H9 (cell line): ENCODE measurements at regions not wholly inside any gene's neighbourhood (a gene's known extent, or its start where the extent isn't known, plus 50 kb on each side); places are given as distances from the start of the nearest gene placed in this dataset.

Experiments
- DNase-seq: peaks from one replicate; pipeline ENCODE4 v3.0.0-alpha.2; 2017
- H2AFZ ChIP-seq: one replicate; pipeline ENCODE4 v1.6.1; 2013; ENCODE audit warnings: mild to moderate bottlenecking, low read length, control low read depth, moderate library complexity
- H2AK5ac ChIP-seq: 2 replicates; pipeline ENCODE4 v1.6.1; 2013; ENCODE audit warnings: low read length, control low read depth, mixed read lengths; ENCODE audit not compliant: insufficient read length
- H2BK120ac ChIP-seq: one replicate; pipeline ENCODE4 v1.6.1; 2013; ENCODE audit warnings: low read depth, mild to moderate bottlenecking, low read length, control low read depth, inconsistent platforms; ENCODE audit not compliant: poor library complexity, severe bottlenecking
- H2BK12ac ChIP-seq: 2 replicates; pipeline ENCODE4 v1.6.1; 2013; ENCODE audit warnings: low read length, control low read depth, mixed read lengths, low read depth; ENCODE audit not compliant: insufficient read length
- H2BK15ac ChIP-seq: 2 replicates; pipeline ENCODE4 v1.6.1; 2013; ENCODE audit warnings: low read depth, low read length, control low read depth
- H2BK20ac ChIP-seq: one replicate; pipeline ENCODE4 v1.6.1; 2013; ENCODE audit warnings: low read depth, mild to moderate bottlenecking, low read length, control low read depth, inconsistent platforms; ENCODE audit not compliant: poor library complexity, severe bottlenecking
- H2BK5ac ChIP-seq: 2 replicates; pipeline ENCODE4 v1.6.1; 2013; ENCODE audit warnings: low read length, control low read depth, mixed read lengths; ENCODE audit not compliant: insufficient read length
- H3K14ac ChIP-seq: 2 replicates; pipeline ENCODE4 v1.6.1; 2013; ENCODE audit warnings: low read length, control low read depth; ENCODE audit not compliant: insufficient read depth
- H3K18ac ChIP-seq: 2 replicates; pipeline ENCODE4 v1.6.1; 2013; ENCODE audit warnings: low read depth, mild to moderate bottlenecking, mixed read lengths, low read length, control low read depth; ENCODE audit not compliant: insufficient read length
- H3K23ac ChIP-seq: 2 replicates; pipeline ENCODE4 v1.6.1; 2013; ENCODE audit warnings: low read length, control low read depth, mixed read lengths, low read depth; ENCODE audit not compliant: insufficient read length
- H3K23me2 ChIP-seq: 2 replicates; pipeline ENCODE4 v1.6.1; 2013; ENCODE audit warnings: low read depth, mild to moderate bottlenecking, mixed read lengths, low read length, control low read depth; ENCODE audit not compliant: insufficient read length, poor library complexity, severe bottlenecking
- H3K27ac ChIP-seq: 2 replicates; pipeline ENCODE4 v1.5.1; 2013; ENCODE audit warnings: low read length, control low read depth, mixed read lengths, low read depth; ENCODE audit not compliant: insufficient read length
- H3K27me3 ChIP-seq: 2 replicates; pipeline ENCODE4 v1.6.1; 2013; ENCODE audit warnings: low read length, control low read depth, inconsistent platforms; ENCODE audit not compliant: insufficient read depth
- H3K4ac ChIP-seq: 2 replicates; pipeline ENCODE4 v1.6.1; 2013; ENCODE audit warnings: low read depth, mild to moderate bottlenecking, control low read depth, inconsistent platforms, low read length, moderate library complexity
- H3K4me1 ChIP-seq: 2 replicates; pipeline ENCODE4 v1.6.1; 2013; ENCODE audit warnings: low read length, control low read depth, inconsistent platforms; ENCODE audit not compliant: insufficient read depth
- H3K4me2 ChIP-seq: 2 replicates; pipeline ENCODE4 v1.6.1; 2013; ENCODE audit warnings: low read length, control low read depth, mixed read lengths; ENCODE audit not compliant: insufficient read length, insufficient read depth
- H3K56ac ChIP-seq: 2 replicates; pipeline ENCODE4 v1.6.1; 2013; ENCODE audit warnings: low read depth, mild to moderate bottlenecking, mixed read lengths, low read length, control low read depth; ENCODE audit not compliant: insufficient read length
- H3K79me1 ChIP-seq: 2 replicates; pipeline ENCODE4 v1.6.1; 2013; ENCODE audit warnings: low read depth, mild to moderate bottlenecking, moderate library complexity, low read length, control low read depth, inconsistent platforms; ENCODE audit not compliant: insufficient read depth, poor library complexity, severe bottlenecking
- H3K79me2 ChIP-seq: 2 replicates; pipeline ENCODE4 v1.6.1; 2013; ENCODE audit warnings: low read length, control low read depth, inconsistent platforms; ENCODE audit not compliant: insufficient read depth
- H3K9ac ChIP-seq: 2 replicates; pipeline ENCODE4 v1.6.1; 2013; ENCODE audit warnings: low read length, control low read depth, mixed read lengths; ENCODE audit not compliant: insufficient read length; ENCODE audit errors: extremely low read depth
- H3K9me3 ChIP-seq: one replicate; pipeline ENCODE4 v1.6.1; 2013; ENCODE audit warnings: low read depth, low read length, inconsistent platforms; ENCODE audit not compliant: control insufficient read depth
- H3T11ph ChIP-seq: one replicate; pipeline ENCODE4 v1.6.1; 2013; ENCODE audit warnings: mild to moderate bottlenecking, low read length, control low read depth, inconsistent platforms
- H4K20me1 ChIP-seq: one replicate; pipeline ENCODE4 v1.6.1; 2013; ENCODE audit not compliant: control insufficient read depth, insufficient read length, insufficient read depth
- H4K5ac ChIP-seq: 2 replicates; pipeline ENCODE4 v1.6.1; 2013; ENCODE audit warnings: low read depth, mild to moderate bottlenecking, mixed read lengths, low read length, control low read depth; ENCODE audit not compliant: insufficient read length
- H4K8ac ChIP-seq: replicated peaks from 2 replicates; pipeline ENCODE4 v1.6.1; 2013; ENCODE audit warnings: low read length, control low read depth, mixed read lengths, low read depth; ENCODE audit not compliant: insufficient read length
- H4K91ac ChIP-seq: 2 replicates; pipeline ENCODE4 v1.6.1; 2013; ENCODE audit warnings: low read depth, mild to moderate bottlenecking, moderate library complexity, mixed read lengths, low read length, control low read depth; ENCODE audit not compliant: insufficient read length
- H3K27ac Mint-ChIP-seq, 3 experiments: 2 replicates in 2 of 3; 3 replicates in 1 of 3; pipeline ENCODE4 v1.8.0; 2020 to 2021; ENCODE audit warnings: mixed read lengths in 3 of 3, mild to moderate bottlenecking in 1 of 3, moderate library complexity in 1 of 3
- H3K27me3 Mint-ChIP-seq: 2 replicates; pipeline ENCODE4 v1.8.0; 2021; ENCODE audit warnings: low read depth, mild to moderate bottlenecking, moderate library complexity, mixed read lengths
- H3K36me3 Mint-ChIP-seq, 3 experiments: 2 replicates in 2 of 3; 3 replicates in 1 of 3; pipeline ENCODE4 v1.8.0; 2020 to 2021; ENCODE audit warnings: low read depth in 3 of 3, mixed read lengths in 3 of 3; ENCODE audit not compliant: insufficient read depth in 1 of 3
- H3K4me1 Mint-ChIP-seq, 2 experiments: 2 replicates each; pipeline ENCODE4 v1.8.0; 2020; ENCODE audit warnings: mixed read lengths in 2 of 2
- H3K4me3 Mint-ChIP-seq, 2 experiments: 2 replicates in 1 of 2; 3 replicates in 1 of 2; pipeline ENCODE4 v1.8.0; 2020 to 2021; ENCODE audit warnings: mild to moderate bottlenecking in 2 of 2, mixed read lengths in 2 of 2, moderate library complexity in 1 of 2
- H3K9me3 Mint-ChIP-seq, 2 experiments: 2 replicates in 1 of 2; 3 replicates in 1 of 2; pipeline ENCODE4 v1.8.0; 2020; ENCODE audit warnings: mild to moderate bottlenecking in 2 of 2, mixed read lengths in 2 of 2, moderate library complexity in 1 of 2
- CTCF ChIP-seq: fragments of 200-600 bp; sonication (generic); conservative IDR thresholded peaks from 3 replicates; pipeline ENCODE4 v1.8.0; 2021; ENCODE audit warnings: antibody characterized with exemption, mild to moderate bottlenecking

GRCh38 chr1:199116488-199116887 lies 477.6 kb downstream of the PTPRC start:
- no peak overlapping the region for H2BK12ac ChIP-seq
- H3K14ac ChIP-seq: no peak overlapping the region
- no peak overlapping the region for H4K91ac ChIP-seq
- Mint-ChIP-seq H3K36me3 (no peaks in the 10 kb centered on the region), H3K4me1 (peaks cover 8 to 9% of the 10 kb centered on the region in 2 experiments), H3K27ac (no peak overlapping the region; a peak in 1 of 7 replicates), H3K27me3 (no peaks in the 10 kb centered on the region), H3K9me3 (peaks cover 0 to 2% of the 10 kb centered on the region in 2 experiments; a peak in 1 of 5 replicates), H3K4me3 (no peak overlapping the region)
- peaks cover 3% of the 10 kb centered on the region; the same call in 1 of the 2 replicates for H3K4me1 ChIP-seq
- DNase-seq: no peak
- no peaks in the 10 kb centered on the region for H3K23me2 ChIP-seq
- no peak overlapping the region for H2BK15ac ChIP-seq
- H3K4ac ChIP-seq: no peak overlapping the region
- no peak overlapping the region for H2BK5ac ChIP-seq
- H3K18ac ChIP-seq: no peak overlapping the region
- H3K9me3 ChIP-seq: no peaks in the 10 kb centered on the region
- no peak overlapping the region for H3K9ac ChIP-seq
- no peak overlapping the region for H2BK120ac ChIP-seq
- H4K8ac ChIP-seq: no peak overlapping the region
- H2AFZ ChIP-seq: no peak overlapping the region
- H3K23ac ChIP-seq: no peak overlapping the region
- no peak for TF ChIP-seq CTCF
- no peak overlapping the region for H2BK20ac ChIP-seq
- no peaks in the 10 kb centered on the region for H4K20me1 ChIP-seq
- no peaks in the 10 kb centered on the region for H3K79me1 ChIP-seq
- no peak overlapping the region for H4K5ac ChIP-seq
- H3K27ac ChIP-seq: no peak overlapping the region
- H3K4me2 ChIP-seq: no peak overlapping the region
- no peak overlapping the region for H3T11ph ChIP-seq
- H3K56ac ChIP-seq: no peak overlapping the region
- H2AK5ac ChIP-seq: no peak overlapping the region
- no peaks in the 10 kb centered on the region for H3K79me2 ChIP-seq
- H3K27me3 ChIP-seq: no peaks in the 10 kb centered on the region
